ENCODE measurements at regions not wholly inside any gene's neighbourhood (a gene's known extent, or its start where the extent isn't known, plus 50 kb on each side); places are given as distances from the start of the nearest gene placed in this dataset.

GRCh38 chr2:45227347-45227746, 218.1 kb upstream of the SIX2 start:
- no peak for DNase-seq

GRCh38 chr2:45224993-45225380, 215.7 kb upstream of the SIX2 start:
- no peak for DNase-seq
- intact Hi-C loops (cut with DNase I), result no loop called here

More at GRCh38 chr2:45227347-45227746, 218.1 kb upstream of the SIX2 start:
- intact Hi-C loops (cut with DNase I), result no loop called here

DNA sequence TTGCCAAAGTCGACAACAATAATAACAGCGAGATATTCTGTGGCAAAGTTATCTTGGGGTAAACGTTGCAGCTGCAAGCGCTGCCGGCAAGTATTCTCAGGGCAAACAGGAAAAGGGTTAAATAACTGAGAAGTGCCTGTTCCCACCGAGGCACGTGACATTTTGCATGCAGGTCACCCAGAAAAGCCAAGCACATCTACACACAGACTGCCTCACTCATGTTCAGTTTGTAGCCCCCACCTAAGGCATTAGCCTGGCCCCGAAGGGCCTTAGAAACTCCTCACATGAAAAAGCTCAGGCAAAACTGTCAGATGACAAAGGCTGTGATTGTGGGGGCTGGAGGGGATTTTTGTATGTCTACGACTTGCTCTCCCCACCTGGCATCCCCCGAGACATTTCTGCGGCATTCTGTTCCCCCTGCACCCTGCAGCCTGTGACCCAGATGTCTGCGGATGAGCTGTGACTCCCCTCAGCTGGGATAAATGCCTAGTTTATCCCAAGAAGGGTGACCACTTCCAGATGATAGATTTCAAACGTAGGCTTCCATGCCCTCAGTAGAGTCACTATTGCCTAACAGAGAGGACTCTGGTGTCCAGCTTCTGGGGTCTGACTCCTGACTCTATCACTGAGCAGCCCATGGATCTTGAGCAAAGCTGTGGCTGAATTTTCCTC, 215.2 kb upstream of the SIX2 start:
- DNase-seq, result no peak
- intact Hi-C loops (cut with DNase I), result no loop called here

GRCh38 chr2:45223531-45223930, 214.3 kb upstream of the SIX2 start:
- DNase-seq, result no peak
- intact Hi-C loops (cut with DNase I), result no loop called here

DNA sequence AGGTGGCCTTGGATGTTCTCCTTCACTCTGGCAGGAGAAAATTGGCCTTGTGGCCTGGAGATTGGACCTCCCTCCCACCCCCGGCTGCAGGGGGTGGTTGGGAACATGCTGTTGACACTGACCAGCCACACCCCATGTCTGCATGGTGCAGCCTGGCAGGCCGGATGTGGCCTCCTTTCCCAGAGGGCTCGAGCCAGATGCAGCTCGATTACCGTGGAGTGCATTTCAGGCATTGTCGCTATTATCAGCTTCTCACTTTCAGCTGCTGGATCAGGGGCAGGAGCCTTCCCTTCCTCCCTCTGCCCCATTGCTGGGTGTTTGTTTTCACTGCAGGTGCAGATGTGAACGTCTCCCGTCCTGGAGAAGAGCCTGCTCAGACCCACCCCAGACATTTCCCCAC, 211.0 kb upstream of the SIX2 start:
- no peak for DNase-seq
- intact Hi-C loops (cut with DNase I), result no loop called here

DNA sequence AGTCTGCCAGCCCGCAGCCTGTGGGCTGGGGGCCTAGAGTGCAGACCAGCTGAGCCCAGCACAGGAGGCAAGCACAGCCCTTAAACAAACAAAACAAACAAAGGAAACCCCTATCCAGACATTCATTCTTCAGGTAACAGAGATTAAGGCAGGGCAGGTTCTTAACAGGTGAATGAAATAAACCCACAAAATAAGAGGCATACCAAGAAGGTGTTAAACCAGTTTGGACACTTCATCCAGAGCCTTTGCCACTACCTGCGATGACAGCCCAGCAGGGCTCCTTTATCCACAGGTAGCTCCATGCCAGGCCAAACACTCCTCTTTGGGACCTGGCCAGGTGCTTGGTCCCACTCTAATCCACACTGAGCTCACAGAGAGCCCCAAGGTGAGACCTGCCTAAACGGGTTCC, 209.7 kb upstream of the SIX2 start:
- no peak for DNase-seq
- intact Hi-C loops (cut with DNase I), result no loop called here

DNA sequence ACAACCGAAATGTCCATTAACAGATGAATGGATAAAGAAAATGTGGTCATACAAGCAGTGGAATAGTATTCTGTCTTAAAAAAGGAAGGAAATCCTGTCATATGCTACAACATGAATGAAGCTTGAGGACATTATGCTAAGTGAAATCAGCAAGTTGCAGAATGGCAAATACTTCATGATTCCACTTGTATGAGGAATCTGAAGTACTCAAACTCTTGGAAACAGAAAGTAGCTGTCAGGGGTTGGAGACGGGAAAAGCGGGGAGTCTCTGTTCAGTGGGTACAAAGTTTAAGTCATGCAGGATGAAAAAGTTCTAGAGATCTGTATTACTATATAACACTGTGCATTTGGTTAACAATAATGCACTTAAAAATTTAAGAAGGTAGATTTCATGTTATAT, 209.0 kb upstream of the SIX2 start:
- DNase-seq, result no peak
- intact Hi-C loops (cut with DNase I), result no loop called here

DNA sequence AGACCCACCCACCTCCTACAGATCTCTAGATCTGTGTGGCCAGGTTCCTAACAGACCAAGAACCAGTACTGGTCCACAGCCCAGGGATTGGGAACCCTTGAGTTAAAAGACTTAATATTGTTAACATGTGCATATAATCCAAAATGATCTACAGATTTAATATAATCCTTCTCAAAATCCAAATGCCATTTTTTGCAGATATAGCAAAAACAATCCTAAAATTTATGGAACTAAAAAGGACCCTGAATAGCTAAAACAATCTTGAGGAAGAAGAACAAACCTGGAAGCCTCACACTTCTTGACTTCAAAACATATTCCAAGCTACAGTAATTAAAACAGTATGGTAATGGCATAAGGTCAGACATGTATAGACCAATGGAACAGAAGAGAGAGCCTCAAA, 206.9 kb upstream of the SIX2 start:
- no peak for DNase-seq
- intact Hi-C loops (cut with DNase I), result no loop called here

- no peak for DNase-seq
- intact Hi-C loops (cut with DNase I), result no loop called here
Measured at GRCh38 chr2:45214550-45214949, 205.3 kb upstream of the SIX2 start.

GRCh38 chr2:45212953-45213635, 203.8 kb upstream of the SIX2 start:
- peak in 1 of 42 donors; percentile 8 for DNase-seq
- intact Hi-C loops (cut with DNase I), result no loop called here

- no peak for DNase-seq
- intact Hi-C loops (cut with DNase I), result no loop called here
Measured at GRCh38 chr2:45211636-45212035, 202.4 kb upstream of the SIX2 start.

GRCh38 chr2:45210462-45211195, 201.4 kb upstream of the SIX2 start:
- intact Hi-C loops (cut with DNase I), result no loop called here

DNA sequence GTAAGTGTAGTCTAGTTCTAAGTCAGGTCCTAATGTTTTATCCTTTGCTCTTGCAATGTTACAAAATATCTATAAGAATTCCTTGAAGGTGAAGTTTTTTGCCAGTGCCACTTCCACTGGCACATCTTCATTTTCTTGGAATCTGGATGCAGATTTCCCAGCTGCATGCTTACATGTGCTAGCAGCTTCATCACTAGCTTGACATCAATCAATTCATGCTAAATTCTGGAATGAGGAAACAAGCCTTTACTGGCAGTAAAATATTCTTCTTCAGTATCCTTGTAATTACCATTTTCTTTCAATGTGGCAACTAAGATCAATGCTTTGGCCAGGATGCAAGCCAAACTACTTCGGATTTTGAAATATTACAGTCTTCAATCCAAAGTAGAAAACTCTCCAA, 200.6 kb upstream of the SIX2 start:
- intact Hi-C loops (cut with DNase I), result no loop called here
- DNase-seq, result no peak

More at GRCh38 chr2:45210462-45211195, 201.4 kb upstream of the SIX2 start:
- DNase-seq, result no peak

DNA sequence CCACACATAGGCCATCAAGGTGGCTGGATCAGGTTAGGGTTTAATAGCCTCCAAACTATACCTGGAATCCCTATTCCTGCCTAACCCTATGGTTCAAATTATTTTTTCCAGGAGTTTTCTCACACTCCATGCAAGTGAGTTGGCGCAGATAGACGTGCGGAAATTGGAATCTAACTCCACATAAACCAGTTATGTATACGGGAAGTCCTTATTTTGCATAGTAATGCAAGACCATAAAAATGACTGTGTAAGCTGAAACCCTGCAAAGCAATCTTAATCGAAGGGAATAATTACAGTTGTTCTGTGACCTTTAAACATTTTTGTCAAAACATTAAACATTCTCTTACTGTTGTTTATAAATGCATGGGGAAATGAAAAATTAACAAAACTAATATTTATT, 200.1 kb upstream of the SIX2 start:
- intact Hi-C loops (cut with DNase I), result no loop called here

GRCh38 chr2:45207101-45207500, 197.8 kb upstream of the SIX2 start:
- intact Hi-C loops (cut with DNase I), result no loop called here
- no peak for DNase-seq

More for the DNA sequence above, 200.1 kb upstream of the SIX2 start:
- no peak for DNase-seq

DNA sequence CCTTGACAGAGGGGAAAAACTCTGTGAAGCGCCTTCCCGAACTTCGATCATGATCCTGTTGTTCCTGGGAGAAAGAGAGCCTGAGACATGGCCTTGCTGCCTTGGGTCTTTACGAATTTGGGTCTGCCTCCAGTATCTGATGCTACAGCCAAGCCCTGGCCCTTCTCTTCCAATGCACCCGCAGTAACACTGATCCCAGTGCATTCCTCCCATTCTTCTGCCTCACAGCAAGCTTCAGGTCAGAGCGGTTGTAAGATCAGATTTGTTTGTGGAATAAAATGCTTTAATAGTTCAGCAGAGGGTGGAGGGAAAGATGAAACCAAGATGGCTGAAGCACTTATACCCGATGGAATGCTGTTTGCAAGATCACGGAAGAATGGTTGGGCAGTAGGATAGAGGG, 196.7 kb upstream of the SIX2 start:
- intact Hi-C loops (cut with DNase I), result no loop called here
- DNase-seq, result no peak

DNA sequence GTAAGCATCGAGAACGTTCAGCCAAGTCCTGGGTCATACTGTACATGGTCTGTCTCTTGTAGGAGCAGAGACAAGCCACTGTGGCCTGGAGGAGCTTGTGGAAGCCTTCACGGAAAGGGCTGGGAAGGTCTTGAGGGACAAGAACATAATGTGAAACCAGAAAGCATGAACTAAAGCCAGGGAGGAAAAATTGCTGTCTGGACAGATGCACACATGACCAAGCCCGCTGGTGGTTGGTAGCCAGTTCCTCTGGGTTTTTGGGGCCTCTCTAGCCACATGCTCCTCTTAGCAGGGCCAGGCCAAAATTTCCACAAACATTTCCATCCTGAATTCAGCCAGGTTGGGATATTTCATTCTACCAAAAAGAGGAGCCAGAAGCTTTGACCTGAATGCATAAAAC, 196.2 kb upstream of the SIX2 start:
- intact Hi-C loops (cut with DNase I), result no loop called here
- DNase-seq, result peak in 1 of 42 donors; percentile 20

- intact Hi-C loops (cut with DNase I), result no loop called here
- no peak for DNase-seq
Measured at GRCh38 chr2:45203400-45203799, 194.1 kb upstream of the SIX2 start.

DNA sequence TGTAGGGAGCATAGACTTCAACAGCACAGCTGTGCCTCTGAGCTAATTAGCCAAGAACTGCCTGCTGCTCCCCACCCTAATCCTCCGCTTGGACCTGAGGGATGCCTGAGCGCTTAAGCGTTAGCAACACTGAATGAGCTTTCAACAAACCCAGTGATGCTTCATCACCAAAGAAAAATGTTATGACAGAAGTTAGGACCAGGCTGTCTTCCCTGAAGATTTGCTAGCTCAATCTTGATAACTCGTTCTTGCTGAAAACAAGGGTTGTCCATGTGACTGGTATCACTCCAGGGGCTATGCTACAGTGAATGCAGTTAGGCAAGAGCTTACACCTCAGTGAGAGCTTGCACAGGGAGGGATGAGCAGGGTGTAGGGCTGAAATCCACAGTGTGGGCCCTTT, 190.7 kb upstream of the SIX2 start:
- no peak for DNase-seq
- intact Hi-C loops (cut with DNase I), result no loop called here

GRCh38 chr2:45195916-45196315, 186.7 kb upstream of the SIX2 start:
- intact Hi-C loops (cut with DNase I), result no loop called here
- DNase-seq, result no peak

Data from head of caudate nucleus (tissue), 42 donors.